ENCODE measurements at regions not wholly inside any gene's neighbourhood (a gene's known extent, or its start where the extent isn't known, plus 50 kb on each side); places are given as distances from the start of the nearest gene placed in this dataset.

- DNase-seq (ENCODE audit: low spot score): no peak
Measured at GRCh38 chr7:46007990-46008643, 87.0 kb upstream of the IGFBP3 start.

DNA sequence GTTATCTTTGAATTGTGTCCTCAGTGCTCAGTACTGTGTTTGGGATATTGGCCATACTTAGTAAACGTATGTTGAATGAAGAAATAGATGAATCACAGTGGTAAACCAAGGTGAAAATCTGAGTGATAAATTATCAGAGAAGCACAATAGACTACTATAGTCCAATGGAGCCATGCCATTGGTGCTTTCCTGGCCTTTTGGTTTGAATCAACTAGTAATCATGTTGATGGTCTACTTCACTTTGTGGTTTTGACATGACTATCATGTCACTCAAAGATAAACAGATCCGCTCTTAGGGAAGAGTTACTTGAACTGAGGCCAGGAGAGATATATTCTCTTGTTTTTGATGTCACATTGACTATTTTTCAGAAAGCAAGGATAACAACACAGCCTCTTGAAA, 86.1 kb upstream of the IGFBP3 start:
- no peak for DNase-seq (ENCODE audit: low spot score)

DNA sequence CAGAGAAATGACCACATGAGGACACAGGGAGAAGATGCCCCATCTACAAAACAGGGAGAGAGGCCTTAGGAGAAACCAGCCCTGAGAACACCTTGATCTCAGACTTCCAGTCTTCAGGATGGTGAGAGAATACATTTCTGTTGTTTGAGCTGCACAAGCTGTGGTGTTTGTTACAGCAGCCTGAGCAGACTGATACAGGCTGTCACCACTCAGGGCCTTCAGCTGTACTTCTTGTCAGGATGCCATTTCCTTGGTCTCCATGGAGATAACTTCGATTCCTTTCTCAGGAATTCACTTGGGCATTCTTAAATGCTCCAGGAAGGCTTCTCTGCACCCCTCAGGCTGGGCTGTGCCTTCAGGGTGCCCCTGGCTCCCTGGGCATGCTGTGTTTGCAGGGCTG, 85.7 kb upstream of the IGFBP3 start:
- DNase-seq (ENCODE audit: low spot score): no peak

DNA sequence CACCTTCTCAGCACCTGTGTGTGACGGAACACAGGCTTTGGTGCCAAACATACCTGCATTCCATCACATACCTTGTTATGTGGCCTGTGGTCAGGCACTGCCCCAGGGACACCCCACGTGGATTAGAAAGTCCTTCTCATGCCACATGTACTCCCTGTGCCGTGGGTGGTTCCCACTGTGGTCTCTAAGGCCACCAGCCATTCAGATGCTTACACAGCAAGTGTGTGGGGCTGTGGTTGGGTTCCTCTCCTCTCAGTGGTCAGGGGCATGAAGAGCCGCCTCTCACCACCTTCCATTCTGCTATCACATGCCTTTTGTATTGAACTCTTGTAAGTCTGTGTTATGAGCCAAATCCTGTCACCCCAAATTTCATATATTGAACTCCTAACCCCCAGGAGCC, 85.1 kb upstream of the IGFBP3 start:
- DNase-seq (ENCODE audit: low spot score): no peak

DNA sequence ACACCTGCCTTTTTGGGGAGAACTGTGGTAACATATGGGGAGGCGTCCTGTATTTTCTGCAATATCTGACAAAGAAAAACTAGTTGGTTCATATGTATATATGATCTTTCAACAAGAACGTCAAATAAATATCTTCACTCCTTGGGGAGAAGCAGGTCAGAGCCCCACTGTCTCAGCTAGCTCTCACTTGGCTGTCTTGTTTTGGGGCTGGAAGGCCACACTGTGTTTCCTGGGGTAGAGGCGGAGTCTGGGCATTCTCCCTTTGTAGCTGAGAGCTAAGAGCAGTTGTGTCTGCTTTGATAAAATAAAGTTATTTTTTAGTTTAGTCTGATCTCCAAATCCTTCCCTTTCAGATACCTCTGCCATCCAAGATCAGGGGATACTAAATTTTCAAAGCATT, 83.9 kb upstream of the IGFBP3 start:
- no peak for DNase-seq (ENCODE audit: low spot score)

GRCh38 chr7:46003896-46004875, 83.1 kb upstream of the IGFBP3 start:
- DNase-seq (ENCODE audit: low spot score): no peak

DNA sequence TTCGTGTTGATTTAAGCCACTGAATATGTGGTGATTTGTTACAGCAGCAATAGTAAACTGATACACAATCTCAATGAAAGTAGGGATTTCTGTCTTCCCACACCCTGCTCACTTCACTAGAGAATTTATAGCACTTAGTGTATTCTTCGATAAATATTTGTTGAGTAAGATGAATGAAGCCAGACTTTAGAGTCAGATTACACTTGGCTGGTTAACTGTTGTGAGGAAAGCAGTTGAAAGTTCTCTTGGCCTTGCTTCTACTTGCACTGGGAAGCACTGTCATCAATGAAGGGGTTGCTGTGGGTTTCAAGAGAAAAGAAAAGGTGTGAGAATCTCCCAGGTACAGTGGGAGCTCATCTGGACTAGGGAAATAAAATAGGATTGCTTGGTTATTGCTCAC, 82.1 kb upstream of the IGFBP3 start:
- DNase-seq (ENCODE audit: low spot score): no peak

GRCh38 chr7:46000513-46000912, 79.4 kb upstream of the IGFBP3 start:
- no peak for DNase-seq (ENCODE audit: low spot score)

GRCh38 chr7:45999541-45999940, 78.5 kb upstream of the IGFBP3 start:
- DNase-seq (ENCODE audit: low spot score): no peak

DNA sequence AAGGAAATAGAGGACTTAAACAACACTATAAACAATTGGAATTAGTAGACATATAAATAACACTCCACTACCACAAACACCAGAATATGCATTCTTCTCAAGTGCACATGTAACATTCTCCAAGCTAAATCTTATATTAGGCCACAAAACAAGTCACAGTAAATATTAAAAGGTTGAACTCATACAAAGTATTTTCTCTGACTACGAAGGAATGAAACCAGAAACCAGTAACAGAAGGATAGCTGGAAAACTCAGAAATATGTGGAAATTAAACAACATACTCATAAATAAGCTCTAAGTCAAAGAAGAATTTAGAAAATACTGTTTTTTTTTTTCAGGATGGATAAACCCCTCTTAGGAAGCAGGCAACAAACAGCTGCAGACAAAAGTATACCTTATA, 77.4 kb upstream of the IGFBP3 start:
- DNase-seq (ENCODE audit: low spot score): no peak

DNA sequence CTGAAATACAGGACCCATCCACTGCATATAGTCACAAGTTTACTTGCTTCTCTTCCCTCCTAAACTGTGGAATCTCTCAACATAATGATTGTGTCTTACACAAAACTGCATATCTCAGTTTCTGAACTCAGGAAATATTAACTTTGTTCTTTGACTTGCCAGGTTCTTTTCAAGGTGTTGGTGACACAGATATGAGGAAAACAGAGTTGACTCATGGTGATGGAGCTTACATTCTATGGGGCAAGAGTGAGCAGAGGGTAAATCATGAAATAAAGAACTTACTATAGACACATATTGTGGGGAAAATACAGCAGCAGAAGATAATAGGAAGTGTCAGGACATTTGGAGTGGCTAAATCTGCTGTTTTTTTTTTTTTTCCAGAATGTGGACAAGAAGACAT, 72.5 kb upstream of the IGFBP3 start:
- DNase-seq (ENCODE audit: low spot score): no peak

GRCh38 chr7:45992826-45993225, 71.8 kb upstream of the IGFBP3 start:
- DNase-seq (ENCODE audit: low spot score): no peak

- DNase-seq (ENCODE audit: low spot score): no peak
Measured at GRCh38 chr7:45990276-45990675, 69.2 kb upstream of the IGFBP3 start.

DNA sequence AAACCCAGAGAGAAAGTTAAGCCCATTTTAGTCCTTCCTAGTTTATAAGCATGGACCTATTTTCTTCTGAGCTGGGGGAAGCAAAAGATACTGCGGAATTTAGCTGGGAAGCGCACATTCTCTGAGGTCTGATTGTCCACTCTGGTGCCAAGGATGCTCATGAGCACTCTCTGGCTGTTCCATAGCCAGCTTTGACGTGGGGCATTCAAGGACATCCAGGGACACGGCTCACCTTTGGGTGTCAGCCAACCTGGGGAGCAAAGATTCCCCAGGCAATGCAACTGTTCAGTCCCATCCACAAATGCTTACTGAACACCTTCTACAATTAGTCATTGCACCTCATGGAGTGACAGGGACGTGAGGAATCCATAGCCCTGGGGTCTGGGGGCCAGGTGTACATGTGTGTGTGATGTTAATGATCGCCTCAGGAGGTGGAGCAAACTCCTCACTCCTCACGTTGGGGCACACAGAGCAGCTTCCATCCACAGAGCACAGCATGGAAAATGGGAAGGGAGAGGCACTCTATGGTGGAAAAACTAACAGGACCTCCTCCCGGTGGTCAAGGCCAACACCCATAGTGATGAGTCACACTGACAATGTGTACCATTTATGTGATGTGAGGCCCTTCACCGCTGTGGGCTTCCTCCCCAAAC, 67.5 kb upstream of the IGFBP3 start:
- no peak for DNase-seq (ENCODE audit: low spot score)

GRCh38 chr7:45987521-45988290, 66.6 kb upstream of the IGFBP3 start:
- no peak for DNase-seq (ENCODE audit: low spot score)

DNA sequence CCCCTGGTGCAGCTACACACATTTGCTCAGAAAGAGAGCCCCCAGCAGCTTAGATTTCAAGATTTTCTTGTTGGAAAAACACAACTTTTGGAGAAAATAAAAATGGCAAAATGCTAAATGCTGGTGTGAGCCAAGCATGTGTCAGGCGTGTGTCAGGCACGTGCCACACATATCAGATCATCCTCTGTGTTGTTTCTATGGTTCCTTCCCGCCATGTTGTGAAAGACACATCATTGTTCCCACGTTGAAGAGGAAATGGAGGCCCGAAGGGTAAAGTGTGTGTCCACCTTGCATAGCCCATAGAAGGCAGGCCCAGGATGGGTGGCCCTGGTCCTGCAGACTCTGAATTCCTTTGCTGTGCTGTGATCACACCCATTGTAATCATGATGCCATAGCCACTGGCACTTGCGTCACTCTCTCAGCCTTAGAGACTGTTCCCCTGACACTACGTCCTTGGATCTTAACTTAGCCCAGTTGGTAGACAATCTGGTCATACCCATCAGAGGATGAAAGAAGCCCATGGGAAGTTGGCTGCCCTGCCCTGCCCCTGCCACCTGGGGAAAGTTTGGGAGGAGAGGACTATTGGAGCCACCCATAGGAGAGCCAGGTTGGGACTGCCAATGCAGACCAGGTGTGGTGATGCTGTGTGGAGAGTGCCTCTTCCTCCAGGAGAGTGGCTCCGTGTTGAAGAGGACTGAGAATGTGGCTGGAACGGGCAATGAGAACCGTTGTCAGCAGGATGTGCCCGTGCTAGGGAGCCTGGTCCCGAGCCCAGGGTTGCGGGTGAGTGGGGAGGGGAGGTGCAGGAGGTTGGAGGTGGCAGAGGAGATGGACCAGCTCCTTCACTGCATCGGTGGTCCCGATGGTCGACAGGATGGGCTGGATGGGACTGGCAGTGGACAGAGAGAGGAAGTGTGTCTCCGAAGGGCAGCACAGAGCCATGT, 65.6 kb upstream of the IGFBP3 start:
- no peak for DNase-seq (ENCODE audit: low spot score)

- DNase-seq (ENCODE audit: low spot score): no peak
Measured at GRCh38 chr7:45985902-45986301, 64.8 kb upstream of the IGFBP3 start.

- no peak for DNase-seq (ENCODE audit: low spot score)
Measured at GRCh38 chr7:45984386-45985295, 63.6 kb upstream of the IGFBP3 start.

DNA sequence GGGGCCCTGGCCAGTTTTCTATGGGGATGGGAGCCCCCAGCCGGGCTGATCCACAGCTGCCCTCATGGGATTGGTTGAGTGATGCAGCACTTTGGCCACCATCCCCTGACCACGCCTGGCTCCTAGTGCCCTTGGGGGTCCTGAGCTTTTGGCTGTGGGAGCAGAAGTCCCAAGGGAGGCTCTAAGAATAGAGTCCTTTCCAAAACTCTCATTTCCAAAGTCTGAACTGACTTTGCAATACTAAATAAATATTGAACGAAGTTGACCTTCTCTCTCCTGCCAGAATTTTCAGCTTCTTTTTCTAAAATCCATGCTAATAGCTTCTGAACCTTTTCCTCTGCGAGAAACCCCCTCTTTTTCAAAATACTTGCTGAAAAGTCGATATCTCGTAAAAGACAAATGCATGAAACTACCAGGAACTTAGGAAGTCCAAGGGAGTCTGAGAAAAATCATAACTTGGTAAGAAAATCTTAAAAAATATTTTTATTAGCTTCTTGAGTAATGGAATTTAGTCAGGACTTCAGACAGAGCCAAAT, 62.7 kb upstream of the IGFBP3 start:
- no peak for DNase-seq (ENCODE audit: low spot score)

Data from germinal center (tissue), 1 donor.